HepG2 (cell line): ENCODE measurements at regions not wholly inside any gene's neighbourhood (a gene's known extent, or its start where the extent isn't known, plus 50 kb on each side); places are given as distances from the start of the nearest gene placed in this dataset.

Experiments used
- ASH2L ChIP-seq: fragments of 300-600, 200-600 bp; sonication (generic); IDR thresholded peaks from 2 replicates; pipeline ENCODE4 v1.7.0; 2017; ENCODE audit warnings: low read depth, mild to moderate bottlenecking, moderate library complexity, mixed read lengths, low read length; ENCODE audit not compliant: insufficient read length
- EZH2 ChIP-seq: conservative IDR thresholded peaks from 2 replicates; pipeline ENCODE4 v1.6.1; 2012; ENCODE audit warnings: mild to moderate bottlenecking, low read depth, low read length, moderate library complexity
- MLXIP ChIP-seq: sonication (generic); formaldehyde crosslinking; IDR thresholded peaks from 2 replicates; pipeline ENCODE4 v1.9.0; 2021; ENCODE audit warnings: missing genetic modification reagents, borderline replicate concordance
- NFIC ChIP-seq: IDR thresholded peaks from 2 replicates; pipeline ENCODE4 v1.6.1; 2012; ENCODE audit warnings: mild to moderate bottlenecking, low read length, inconsistent platforms
- NPAS2 ChIP-seq: sonication (generic); formaldehyde crosslinking; IDR thresholded peaks from 2 replicates; pipeline ENCODE4 v1.8.0; 2022; ENCODE audit warnings: mild to moderate bottlenecking, missing genetic modification reagents, borderline replicate concordance

- no peak for TF ChIP-seq ASH2L
- TF ChIP-seq EZH2 = no peak
- no peak for TF ChIP-seq MLXIP (CRISPR knock-in tag)
- no peak for TF ChIP-seq NPAS2 (CRISPR knock-in tag)
- no peak for TF ChIP-seq NFIC
Observed at GRCh38 chr11:86180851-86181250, 63.7 kb upstream of the EED start.
